Stomach (tissue), 8 donors: ENCODE measurements at regions not wholly inside any gene's neighbourhood (a gene's known extent, or its start where the extent isn't known, plus 50 kb on each side); places are given as distances from the start of the nearest gene placed in this dataset.
A peak's percentile ranks its signal among the peaks of the same experiment; 100 is the strongest.

Experiments
- DNase-seq, 2 donors: peaks; one replicate each; pipeline versions ENCODE4 v3.0.0 to v3.0.0-alpha.2; 2013 to 2019
- H3K27ac ChIP-seq, 5 donors: fragments of 200-600 bp in 4 of 5; sonication (generic) in 4 of 5; one replicate each; pipeline ENCODE4 v1.5.1; 2013 to 2019; ENCODE audit warnings: mild to moderate bottlenecking in 1 of 5, moderate library complexity in 1 of 5
- H3K27me3 ChIP-seq, 3 donors: fragments of 200-600 bp; sonication (generic); one replicate each; pipeline ENCODE4 v1.5.1; 2017 to 2019; ENCODE audit warnings: mixed run types in 1 of 3
- H3K36me3 ChIP-seq, 4 donors: fragments of 200-600 bp; sonication (generic); 1 replicate in 3 of 4; 2 replicates in 1 of 4; pipeline ENCODE4 v1.5.1; 2016 to 2019
- H3K4me1 ChIP-seq, 4 donors: fragments of 200-600 bp; sonication (generic); one replicate each; pipeline ENCODE4 v1.5.1; 2016 to 2019
- H3K4me3 ChIP-seq, 4 donors: fragments of 200-600 bp; sonication (generic) in 3 of 4; one replicate each; pipeline ENCODE4 v1.5.1; 2016 to 2019; ENCODE audit warnings: mild to moderate bottlenecking in 1 of 4
- H3K9me3 ChIP-seq, 4 donors: fragments of 200-600 bp; sonication (generic); one replicate each; pipeline ENCODE4 v1.5.1; 2016 to 2019
- EP300 ChIP-seq: sonication (generic); formaldehyde crosslinking; IDR thresholded peaks from one replicate; pipeline ENCODE4 v1.6.1; 2017; ENCODE audit warnings: antibody characterized with exemption
- POLR2A ChIP-seq, 4 donors: fragments of 450-650 bp; IDR thresholded peaks; one replicate each; pipeline ENCODE4 v1.6.1; 2016; ENCODE audit warnings: antibody characterized with exemption in 4 of 4, control low read depth in 2 of 4, mild to moderate bottlenecking in 1 of 4, moderate library complexity in 1 of 4
- POLR2AphosphoS5 ChIP-seq, 3 donors: sonication (generic); formaldehyde crosslinking; IDR thresholded peaks; one replicate each; pipeline ENCODE4 v1.6.1; 2016; ENCODE audit warnings: antibody characterized with exemption in 3 of 3
- WGBS, 5 donors: extraction: QIAGEN DNeasy Blood & Tissue Kit in 3 of 5; methylation state at CpG; one replicate each; pipeline versions ENCODE4 v1.1.5 to v1.1.7; 2013 to 2018; 5-methylcytosine and 5-hydroxymethylcytosine counted together
- intact Hi-C: fragments of 100-400 bp; cut with DNase I; formaldehyde crosslinking; loops from one replicate; pipeline ENCODE4 v1.15.1; 2023; ENCODE audit warnings: low total_unique reads
- TF ChIP-seq, protein P1 (sequence below), 7 experiments: fragments of 450-650 bp in 4 of 7; fragments of 200-600 bp in 3 of 7; sonication (generic) in 3 of 7; IDR thresholded peaks; one replicate each; pipeline ENCODE4 v1.5.1; 2016 to 2019; ENCODE audit warnings: antibody characterized with exemption in 7 of 7, control low read depth in 2 of 7, mild to moderate bottlenecking in 1 of 7
- donor health status: healthy with polysubstance abuse.
- donor health status: Bipolar disorder and iron deficiency.
- donor health status: healthy.

DNA sequence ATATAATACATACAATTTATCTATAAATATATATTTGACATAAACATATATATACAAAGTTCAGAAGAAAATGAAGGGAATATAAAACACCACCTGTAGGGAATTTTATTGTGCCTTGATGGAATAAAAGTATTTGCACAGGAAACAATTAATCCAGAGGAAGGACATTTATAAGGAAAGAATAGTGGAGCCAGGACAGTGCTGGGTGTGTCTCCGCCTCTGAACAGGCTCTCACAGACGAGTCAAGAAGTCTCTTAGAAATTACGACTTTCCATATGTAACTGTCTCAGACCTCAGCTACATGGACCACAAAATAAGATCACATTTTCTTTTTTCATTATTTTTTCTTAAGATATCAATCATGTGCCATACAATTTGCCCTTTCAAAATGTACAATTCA, 93.9 kb downstream of the TMEM114 start:
- no peak overlapping the region for H3K4me3 ChIP-seq
- H3K27ac ChIP-seq = no peak overlapping the region
- no peak for DNase-seq
- intact Hi-C loops = no loop called here
- 52 to 62% (median 59%) methylated on average over 3 of the region's 3 CpGs for WGBS, 5 donors
- H3K36me3 ChIP-seq = no peaks in the 10 kb centered on the region
- H3K9me3 ChIP-seq = no peaks in the 10 kb centered on the region
- H3K27me3 ChIP-seq = peaks cover 0 to 3% (median 0%) of the 10 kb centered on the region in 3 donors
- TF ChIP-seq, protein P1, sequence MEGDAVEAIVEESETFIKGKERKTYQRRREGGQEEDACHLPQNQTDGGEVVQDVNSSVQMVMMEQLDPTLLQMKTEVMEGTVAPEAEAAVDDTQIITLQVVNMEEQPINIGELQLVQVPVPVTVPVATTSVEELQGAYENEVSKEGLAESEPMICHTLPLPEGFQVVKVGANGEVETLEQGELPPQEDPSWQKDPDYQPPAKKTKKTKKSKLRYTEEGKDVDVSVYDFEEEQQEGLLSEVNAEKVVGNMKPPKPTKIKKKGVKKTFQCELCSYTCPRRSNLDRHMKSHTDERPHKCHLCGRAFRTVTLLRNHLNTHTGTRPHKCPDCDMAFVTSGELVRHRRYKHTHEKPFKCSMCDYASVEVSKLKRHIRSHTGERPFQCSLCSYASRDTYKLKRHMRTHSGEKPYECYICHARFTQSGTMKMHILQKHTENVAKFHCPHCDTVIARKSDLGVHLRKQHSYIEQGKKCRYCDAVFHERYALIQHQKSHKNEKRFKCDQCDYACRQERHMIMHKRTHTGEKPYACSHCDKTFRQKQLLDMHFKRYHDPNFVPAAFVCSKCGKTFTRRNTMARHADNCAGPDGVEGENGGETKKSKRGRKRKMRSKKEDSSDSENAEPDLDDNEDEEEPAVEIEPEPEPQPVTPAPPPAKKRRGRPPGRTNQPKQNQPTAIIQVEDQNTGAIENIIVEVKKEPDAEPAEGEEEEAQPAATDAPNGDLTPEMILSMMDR (IDR thresholded peaks at IDR 0.05) = no peak
- no peaks in the 10 kb centered on the region for H3K4me1 ChIP-seq

DNA sequence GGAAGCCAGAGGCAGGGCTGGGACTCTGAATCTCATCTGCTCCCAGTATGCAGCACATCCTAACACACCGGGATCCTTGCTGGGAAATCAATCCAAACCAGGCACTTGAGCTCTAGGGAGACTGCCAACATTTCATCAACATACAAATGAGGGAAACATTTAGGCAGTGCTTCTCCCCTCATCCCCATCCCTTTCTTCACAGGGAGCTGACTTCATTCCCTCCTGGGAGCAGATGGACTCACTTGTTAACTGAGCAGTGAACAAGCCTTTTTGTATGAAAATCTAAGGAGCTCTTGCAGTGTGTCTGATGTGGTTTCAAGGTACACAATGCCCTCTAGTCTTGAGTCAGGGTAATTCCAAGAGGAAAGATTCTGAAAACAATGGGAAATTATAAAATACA, 96.3 kb downstream of the TMEM114 start:
- H3K4me3 ChIP-seq = no peak overlapping the region
- no peaks in the 10 kb centered on the region for H3K36me3 ChIP-seq
- TF ChIP-seq POLR2A (IDR thresholded peaks at IDR 0.05) (no peak), POLR2AphosphoS5 (IDR thresholded peaks at IDR 0.05) (no peak), EP300 (no peak)
- TF ChIP-seq, protein P1 (IDR thresholded peaks at IDR 0.05) = no peak
- no peak overlapping the region for H3K27ac ChIP-seq
- H3K4me1 ChIP-seq = no peaks in the 10 kb centered on the region
- H3K9me3 ChIP-seq = no peaks in the 10 kb centered on the region
- H3K27me3 ChIP-seq = no peaks in the 10 kb centered on the region
- peak in 1 of 2 donors; percentile 19 for DNase-seq
- intact Hi-C loops = no loop called here
- WGBS, 5 donors = 25 to 58% (median 54%) methylated on average over 1 of the region's 1 CpG

DNA sequence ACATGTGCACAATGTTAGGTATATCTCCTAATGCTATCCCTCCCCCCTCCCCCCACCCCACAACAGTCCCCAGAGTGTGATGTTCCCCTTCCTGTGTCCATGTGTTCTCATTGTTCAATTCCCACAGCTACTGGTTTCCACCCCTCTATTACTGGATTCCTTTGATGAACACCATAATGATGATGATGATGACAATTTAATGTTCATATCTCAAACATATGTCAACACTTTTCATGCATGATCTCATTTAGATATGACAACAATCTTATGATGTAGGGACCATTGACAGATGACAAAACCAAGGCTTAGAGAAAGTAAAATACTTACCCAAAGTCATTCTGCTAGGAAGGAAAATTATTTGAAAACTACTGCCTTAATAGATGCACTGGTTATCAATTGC, 97.6 kb downstream of the TMEM114 start:
- H3K36me3 ChIP-seq = no peaks in the 10 kb centered on the region
- no peak overlapping the region for H3K27ac ChIP-seq
- no peaks in the 10 kb centered on the region for H3K4me1 ChIP-seq
- H3K27me3 ChIP-seq = no peaks in the 10 kb centered on the region
- no peak for DNase-seq
- intact Hi-C loops = no loop called here
- no peaks in the 10 kb centered on the region for H3K9me3 ChIP-seq
- TF ChIP-seq POLR2A (IDR thresholded peaks at IDR 0.05) (no peak), POLR2AphosphoS5 (IDR thresholded peaks at IDR 0.05) (no peak), EP300 (no peak)
- TF ChIP-seq, protein P1 (IDR thresholded peaks at IDR 0.05) = no peak
- H3K4me3 ChIP-seq = no peak overlapping the region

DNA sequence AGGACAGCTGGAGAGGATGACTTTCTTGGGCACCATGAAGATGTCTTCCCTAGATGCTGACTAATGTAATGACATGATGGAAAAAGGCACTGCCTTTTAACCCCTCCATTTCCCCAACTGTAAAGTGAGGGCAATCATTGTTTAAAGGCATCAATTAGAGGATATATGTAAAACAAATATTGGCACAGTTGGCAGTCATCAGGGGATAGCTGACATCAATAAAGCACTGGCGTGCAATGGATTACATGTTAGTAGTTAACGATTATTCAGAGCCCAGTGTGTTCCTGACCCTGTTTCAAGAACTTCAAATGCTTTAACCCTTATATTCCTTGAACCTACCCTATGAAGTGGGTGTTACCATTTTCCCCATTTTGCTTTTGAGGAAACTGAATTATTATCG, 100.7 kb downstream of the TMEM114 start:
- Histone ChIP-seq H3K4me3 (no peak overlapping the region), H3K4me1 (no peaks in the 10 kb centered on the region), H3K27me3 (no peaks in the 10 kb centered on the region), H3K9me3 (no peaks in the 10 kb centered on the region), H3K27ac (no peak overlapping the region), H3K36me3 (no peaks in the 10 kb centered on the region)
- DNase-seq = peak in 1 of 2 donors; percentile 3
- intact Hi-C loops = no loop called here
- 41 to 61% (median 50%) methylated on average over 3 of the region's 3 CpGs for WGBS, 5 donors
- TF ChIP-seq POLR2A (IDR thresholded peaks at IDR 0.05) (no peak), EP300 (no peak), POLR2AphosphoS5 (IDR thresholded peaks at IDR 0.05) (no peak)
- TF ChIP-seq, protein P1 (IDR thresholded peaks at IDR 0.05) = no peak

DNA sequence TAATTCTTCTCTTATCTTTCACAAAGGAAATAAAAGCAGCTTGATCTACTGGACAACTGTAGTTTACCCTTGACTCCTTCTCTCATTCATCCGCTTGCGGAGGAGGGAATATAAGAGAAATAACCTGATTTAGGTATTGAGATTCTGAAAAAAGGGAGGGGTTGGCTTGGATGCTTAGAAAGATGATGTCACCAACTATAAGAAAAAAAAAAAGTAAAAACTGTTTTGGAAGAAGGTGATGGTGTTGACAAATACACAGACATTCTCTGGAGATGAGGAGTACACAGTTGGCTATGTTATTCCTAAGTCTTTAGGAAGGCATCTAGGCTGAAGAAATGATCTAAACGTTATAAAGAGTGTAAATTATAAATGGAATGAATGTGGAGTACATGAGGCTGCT, 103.3 kb downstream of the TMEM114 start:
- WGBS, 5 donors = 80 to 84% (median 83%) methylated on average over 3 of the region's 3 CpGs
- Histone ChIP-seq H3K4me1 (no peaks in the 10 kb centered on the region), H3K36me3 (no peaks in the 10 kb centered on the region), H3K4me3 (no peak overlapping the region), H3K27ac (no peak overlapping the region), H3K27me3 (no peaks in the 10 kb centered on the region), H3K9me3 (no peaks in the 10 kb centered on the region)
- intact Hi-C loops = no loop called here
- no peak for DNase-seq
- TF ChIP-seq, protein P1 (IDR thresholded peaks at IDR 0.05) = no peak
- TF ChIP-seq POLR2AphosphoS5 (IDR thresholded peaks at IDR 0.05) (no peak), EP300 (no peak), POLR2A (IDR thresholded peaks at IDR 0.05) (no peak)
